ENCODE measurements at regions not wholly inside any gene's neighbourhood (a gene's known extent, or its start where the extent isn't known, plus 50 kb on each side); places are given as distances from the start of the nearest gene placed in this dataset.

- no peak for TF ChIP-seq ATF5 (CRISPR knock-in tag; IDR thresholded peaks at IDR 0.05; ENCODE audit: low read depth)
- TF ChIP-seq HBP1 (CRISPR knock-in tag; IDR thresholded peaks at IDR 0.05; ENCODE audit: low read depth) = no peak
These were observed 120.3 kb upstream of the GATA6 start (continued) for GRCh38 chr18:22048932-22049615.

GRCh38 chr18:22052405-22053105 is 116.8 kb upstream of the GATA6 start:
- ATAC-seq = peak; percentile 59
- TF ChIP-seq ZSCAN31 (CRISPR knock-in tag; IDR thresholded peaks at IDR 0.05; ENCODE audit: low read depth) (no peak), ZNF776 (CRISPR knock-in tag; IDR thresholded peaks at IDR 0.05) (no peak), TBX2 (CRISPR knock-in tag; IDR thresholded peaks at IDR 0.05; ENCODE audit: borderline replicate concordance) (peak; percentile 31; the same call in 1 of the 2 replicates), YEATS4 (CRISPR knock-in tag; IDR thresholded peaks at IDR 0.05; ENCODE audit: borderline replicate concordance) (no peak), SKI (IDR thresholded peaks at IDR 0.05; ENCODE audit: partially characterized antibody) (no peak), FOXP4 (CRISPR knock-in tag; IDR thresholded peaks at IDR 0.05) (0 out of 2 replicates have a peak, but pooled peaks have one; percentile 21), ZBTB42 (CRISPR knock-in tag; IDR thresholded peaks at IDR 0.05) (no peak), ZBTB1 (CRISPR knock-in tag; IDR thresholded peaks at IDR 0.05; ENCODE audit: borderline replicate concordance) (no peak), NR2F6 (IDR thresholded peaks at IDR 0.05) (no peak), NR2F6 (CRISPR knock-in tag; IDR thresholded peaks at IDR 0.05) (peak; percentile 60), NR2C2 (CRISPR knock-in tag; IDR thresholded peaks at IDR 0.05; ENCODE audit: borderline replicate concordance) (no peak), MYC (CRISPR knock-in tag; IDR thresholded peaks at IDR 0.05; ENCODE audit: borderline replicate concordance) (no peak), ZNF766 (CRISPR knock-in tag; IDR thresholded peaks at IDR 0.05; ENCODE audit: borderline replicate concordance) (no peak), ZMYM3 (CRISPR knock-in tag; IDR thresholded peaks at IDR 0.05) (0 out of 2 replicates have a peak, but pooled peaks have one; percentile 20)

More at GRCh38 chr18:22052405-22053105, 116.8 kb upstream of the GATA6 start:
- H3K27me3 ChIP-seq (ENCODE audit: control insufficient read depth in 1 of 2, insufficient read depth in 2 of 2, low read length in 2 of 2) = no peaks in the 10 kb centered on the region; a peak in 1 of 5 replicates
- in situ Hi-C loops (cut with HindIII; ENCODE audit: extremely low pct_ligation_motif_present, low pct_unique_long_range_greater_than_20kb) = no loop called here
- no peaks in the 10 kb centered on the region for H4K20me1 ChIP-seq (ENCODE audit: insufficient read depth, low read length)
- no peak overlapping the region for H3K9ac ChIP-seq (ENCODE audit: insufficient read depth, low read depth, low read length)
- H3K36me3 ChIP-seq (replicated peaks in 1 of 2; ENCODE audit: control insufficient read depth in 1 of 2, insufficient read depth in 2 of 2, low read length in 2 of 2) = no peaks in the 10 kb centered on the region
- no peak overlapping the region for H3K27ac ChIP-seq (ENCODE audit: extremely low read length, insufficient read depth, low read length)
- intact Hi-C loops (cut with micrococcal nuclease; ENCODE audit: unreplicated experiment) = no loop called here
- H2AFZ ChIP-seq (ENCODE audit: low read length) = no peak overlapping the region
- no TSS peak for BruUV-seq (replicated peaks)
- 29% methylated on average over 12 of the region's 12 CpGs for WGBS (ENCODE audit: low lambda C conversion rate)
- DNase-seq (ENCODE audit: low spot score) = peak; percentile 16
- H3K4me1 ChIP-seq (ENCODE audit: insufficient read depth, low read length) = peaks cover 45% of the 10 kb centered on the region
- H3K4me2 ChIP-seq (ENCODE audit: low read depth, low read length) = no peak overlapping the region
- H3K79me2 ChIP-seq (ENCODE audit: insufficient read depth, low read length) = no peaks in the 10 kb centered on the region
- ChIA-PET CTCF (ENCODE audit: low intra/inter-chr PET ratio, low total read pairs) (no interaction called here), POLR2A (interaction anchor here (1.5 kb wide), 1 partner anchor 32 kb away, joined by 3 read pairs; no protein-coding TSS in a partner anchor)
- no peak overlapping the region for H3K4me3 ChIP-seq (replicated peaks in 1 of 3; ENCODE audit: insufficient read depth in 1 of 3, low read depth in 2 of 3, low read length in 3 of 3)
- H3K9me3 ChIP-seq (ENCODE audit: low read length) = no peaks in the 10 kb centered on the region
- FAIRE-seq = no peak
